Cardiac fibroblast (primary cell): ENCODE measurements at regions not wholly inside any gene's neighbourhood (a gene's known extent, or its start where the extent isn't known, plus 50 kb on each side); places are given as distances from the start of the nearest gene placed in this dataset.

ENCODE experiments used
- DNase-seq, 2 donors: peaks; one replicate each; pipeline versions ENCODE4 v3.0.0 to v3.0.0-alpha.2; 2010; ENCODE audit warnings: low read depth in 2 of 2
- H3K4me3 ChIP-seq, 2 donors: replicated peaks in 1 of 2; 1 replicate in 1 of 2; 2 replicates in 1 of 2; pipeline ENCODE4 v1.5.1; 2011; ENCODE audit warnings: low read depth in 2 of 2, low read length in 2 of 2, mild to moderate bottlenecking in 2 of 2, moderate library complexity in 1 of 2
- TF ChIP-seq, protein P1 (sequence below): IDR thresholded peaks from one replicate; pipeline ENCODE4 v1.5.1; 2011; ENCODE audit warnings: low read depth, mild to moderate bottlenecking, low read length, inconsistent platforms

- TF ChIP-seq, protein P1, sequence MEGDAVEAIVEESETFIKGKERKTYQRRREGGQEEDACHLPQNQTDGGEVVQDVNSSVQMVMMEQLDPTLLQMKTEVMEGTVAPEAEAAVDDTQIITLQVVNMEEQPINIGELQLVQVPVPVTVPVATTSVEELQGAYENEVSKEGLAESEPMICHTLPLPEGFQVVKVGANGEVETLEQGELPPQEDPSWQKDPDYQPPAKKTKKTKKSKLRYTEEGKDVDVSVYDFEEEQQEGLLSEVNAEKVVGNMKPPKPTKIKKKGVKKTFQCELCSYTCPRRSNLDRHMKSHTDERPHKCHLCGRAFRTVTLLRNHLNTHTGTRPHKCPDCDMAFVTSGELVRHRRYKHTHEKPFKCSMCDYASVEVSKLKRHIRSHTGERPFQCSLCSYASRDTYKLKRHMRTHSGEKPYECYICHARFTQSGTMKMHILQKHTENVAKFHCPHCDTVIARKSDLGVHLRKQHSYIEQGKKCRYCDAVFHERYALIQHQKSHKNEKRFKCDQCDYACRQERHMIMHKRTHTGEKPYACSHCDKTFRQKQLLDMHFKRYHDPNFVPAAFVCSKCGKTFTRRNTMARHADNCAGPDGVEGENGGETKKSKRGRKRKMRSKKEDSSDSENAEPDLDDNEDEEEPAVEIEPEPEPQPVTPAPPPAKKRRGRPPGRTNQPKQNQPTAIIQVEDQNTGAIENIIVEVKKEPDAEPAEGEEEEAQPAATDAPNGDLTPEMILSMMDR, result no peak
- DNase-seq, result no peak
- H3K4me3 ChIP-seq, result no peak overlapping the region
Observed at GRCh38 chr17:77429369-77429968, 288.7 kb downstream of the SEC14L1 start.

DNA sequence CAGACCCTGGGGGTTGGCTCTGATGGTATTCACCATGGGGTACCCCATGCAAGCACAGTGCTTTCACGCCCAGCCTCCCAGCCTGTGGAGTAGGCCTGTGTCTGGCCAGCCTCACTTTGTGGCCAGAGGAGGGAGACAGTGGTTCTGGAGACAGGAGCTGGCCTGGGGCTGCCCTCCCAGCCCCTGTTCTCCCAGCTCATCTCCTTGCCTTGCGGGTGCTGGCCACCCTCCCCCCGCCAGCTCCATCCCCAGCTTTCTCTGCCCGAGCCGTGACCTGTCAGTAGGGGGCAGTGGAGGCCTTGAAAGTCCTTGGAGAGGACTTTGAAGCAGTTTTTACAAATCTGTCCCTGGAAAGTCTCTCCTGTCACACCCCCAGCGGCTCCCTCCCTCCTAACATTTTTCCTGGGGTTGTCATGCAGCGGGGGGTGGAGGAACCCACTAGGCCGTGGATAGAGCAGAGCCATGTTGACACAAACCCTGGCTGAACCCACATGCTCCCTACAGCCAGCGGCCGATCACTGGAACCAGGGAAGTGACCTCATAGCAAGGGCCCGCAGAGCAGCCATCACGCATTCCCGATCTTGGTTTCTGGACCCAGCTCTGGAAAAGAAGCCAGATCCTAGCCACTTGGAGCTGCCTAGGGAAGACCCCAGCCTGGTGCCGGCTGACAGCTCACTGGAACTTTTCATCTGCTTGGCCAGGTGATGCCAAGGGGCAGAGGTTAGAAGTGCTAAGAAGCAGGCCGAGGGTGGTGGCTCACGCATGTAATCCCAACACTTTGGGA lies 289.4 kb downstream of the SEC14L1 start:
- TF ChIP-seq, protein P1, result peak; percentile 84
- no peak overlapping the region for H3K4me3 ChIP-seq
- peak; percentile 98 to 99 for DNase-seq

- DNase-seq, result no peak
- H3K4me3 ChIP-seq, result no peak overlapping the region
- TF ChIP-seq, protein P1, result no peak
Observed at GRCh38 chr17:77432034-77432661, 291.4 kb downstream of the SEC14L1 start.

- TF ChIP-seq, protein P1, result no peak
- DNase-seq, result no peak
Observed at GRCh38 chr17:77432742-77433141, 292.0 kb downstream of the SEC14L1 start.

DNA sequence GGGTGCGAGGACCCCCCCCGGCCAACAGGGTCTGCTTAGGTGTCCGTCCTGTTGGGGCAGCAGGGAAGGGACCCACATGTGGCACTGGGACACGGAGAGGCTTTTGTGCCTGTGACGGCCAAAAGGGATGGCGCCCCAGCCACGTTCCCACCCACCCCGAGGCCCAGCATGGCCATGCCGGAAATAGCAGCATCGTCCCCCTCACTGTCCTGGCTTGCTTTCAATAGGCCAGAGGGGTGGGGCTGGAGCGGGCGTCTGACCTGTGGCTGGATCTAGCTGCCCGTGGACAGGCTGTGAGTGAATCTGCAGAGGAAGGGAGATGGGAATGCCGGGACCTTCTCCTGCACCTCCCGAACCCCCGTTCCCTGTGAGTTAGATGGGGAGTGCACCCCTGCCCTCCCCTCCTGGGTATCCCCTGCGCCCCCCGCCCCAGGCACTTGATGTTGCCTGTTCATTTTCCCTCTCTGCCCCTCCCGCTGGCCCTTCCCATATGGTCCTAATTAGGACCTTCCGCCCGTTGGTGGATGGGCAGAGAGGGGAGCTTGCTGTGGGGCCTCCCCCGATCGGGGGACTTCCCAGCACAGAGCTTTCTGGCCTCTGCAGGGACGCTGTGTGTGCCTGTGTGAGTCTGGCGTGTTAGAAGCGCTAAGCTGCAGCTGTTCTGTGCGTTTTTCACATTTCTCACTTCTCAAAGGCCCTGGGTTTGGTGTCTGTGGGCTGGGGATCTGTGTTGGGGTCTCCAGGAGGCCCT lies 292.8 kb downstream of the SEC14L1 start:
- DNase-seq, result peak; percentile 65 to 70
- TF ChIP-seq, protein P1, result no peak
- no peak overlapping the region for H3K4me3 ChIP-seq

More at GRCh38 chr17:77432742-77433141, 292.0 kb downstream of the SEC14L1 start:
- H3K4me3 ChIP-seq, result no peak overlapping the region

- DNase-seq, result no peak
- TF ChIP-seq, protein P1, result no peak
- no peak overlapping the region for H3K4me3 ChIP-seq
Observed at GRCh38 chr17:77434136-77435114, 293.7 kb downstream of the SEC14L1 start.
